ENCODE measurements at regions not wholly inside any gene's neighbourhood (a gene's known extent, or its start where the extent isn't known, plus 50 kb on each side); places are given as distances from the start of the nearest gene placed in this dataset.

DNA sequence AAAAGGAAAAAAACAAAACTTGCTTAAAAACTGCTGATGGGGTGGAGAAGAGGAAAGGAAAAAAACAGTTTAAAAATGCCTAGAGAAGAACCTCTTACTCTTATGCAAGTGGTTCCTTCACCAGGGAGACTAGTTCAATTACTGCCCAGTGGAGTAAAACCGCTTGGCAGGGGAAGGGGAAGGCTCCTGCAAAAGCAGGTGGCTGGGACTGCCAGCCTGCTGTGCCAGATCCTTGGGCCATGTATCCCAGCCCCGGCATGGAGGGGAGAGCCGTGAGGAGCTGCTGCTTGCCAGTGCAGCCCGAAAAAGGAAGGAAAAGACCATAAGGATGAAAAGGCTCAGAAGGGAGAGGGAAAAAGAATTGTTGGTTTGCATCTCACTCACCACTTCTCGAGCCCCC is 123.0 kb downstream of the FSCB start:
- no peaks in the 10 kb centered on the region for H3K9me2 ChIP-seq (replicated peaks; ENCODE audit: control insufficient read depth, low read length)
- no peak overlapping the region for H3K27ac ChIP-seq (ENCODE audit: low read depth, low read length)
- H3F3A ChIP-seq (ENCODE audit: control insufficient read depth, insufficient read depth), result no peaks in the 10 kb centered on the region
- H3K9me3 ChIP-seq (ENCODE audit: control insufficient read depth, insufficient read depth, low read length), result no peaks in the 10 kb centered on the region
- no peak overlapping the region for H3K4me3 ChIP-seq (ENCODE audit: low read length)
- no peaks in the 10 kb centered on the region for H4K20me1 ChIP-seq (ENCODE audit: control insufficient read depth, insufficient read depth, low read depth, low read length)
- TF ChIP-seq, protein P1, sequence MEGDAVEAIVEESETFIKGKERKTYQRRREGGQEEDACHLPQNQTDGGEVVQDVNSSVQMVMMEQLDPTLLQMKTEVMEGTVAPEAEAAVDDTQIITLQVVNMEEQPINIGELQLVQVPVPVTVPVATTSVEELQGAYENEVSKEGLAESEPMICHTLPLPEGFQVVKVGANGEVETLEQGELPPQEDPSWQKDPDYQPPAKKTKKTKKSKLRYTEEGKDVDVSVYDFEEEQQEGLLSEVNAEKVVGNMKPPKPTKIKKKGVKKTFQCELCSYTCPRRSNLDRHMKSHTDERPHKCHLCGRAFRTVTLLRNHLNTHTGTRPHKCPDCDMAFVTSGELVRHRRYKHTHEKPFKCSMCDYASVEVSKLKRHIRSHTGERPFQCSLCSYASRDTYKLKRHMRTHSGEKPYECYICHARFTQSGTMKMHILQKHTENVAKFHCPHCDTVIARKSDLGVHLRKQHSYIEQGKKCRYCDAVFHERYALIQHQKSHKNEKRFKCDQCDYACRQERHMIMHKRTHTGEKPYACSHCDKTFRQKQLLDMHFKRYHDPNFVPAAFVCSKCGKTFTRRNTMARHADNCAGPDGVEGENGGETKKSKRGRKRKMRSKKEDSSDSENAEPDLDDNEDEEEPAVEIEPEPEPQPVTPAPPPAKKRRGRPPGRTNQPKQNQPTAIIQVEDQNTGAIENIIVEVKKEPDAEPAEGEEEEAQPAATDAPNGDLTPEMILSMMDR (IDR thresholded peaks at IDR 0.05; ENCODE audit: low read depth, low read length, poor library complexity, severe bottlenecking), result no peak
- no peak for TF ChIP-seq EZH2phosphoT487 (IDR thresholded peaks at IDR 0.05; ENCODE audit: borderline replicate concordance, low read length)
- H3K79me2 ChIP-seq (ENCODE audit: control insufficient read depth, low read length), result no peaks in the 10 kb centered on the region
- no peaks in the 10 kb centered on the region for H3K4me1 ChIP-seq (ENCODE audit: control insufficient read depth, low read length)
- no peak overlapping the region for H3K4me2 ChIP-seq (ENCODE audit: low read length)
- no peaks in the 10 kb centered on the region for H3K27me3 ChIP-seq (ENCODE audit: control insufficient read depth, low read length)
- no peaks in the 10 kb centered on the region for H3K36me3 ChIP-seq (ENCODE audit: control insufficient read depth, low read length)

DNA sequence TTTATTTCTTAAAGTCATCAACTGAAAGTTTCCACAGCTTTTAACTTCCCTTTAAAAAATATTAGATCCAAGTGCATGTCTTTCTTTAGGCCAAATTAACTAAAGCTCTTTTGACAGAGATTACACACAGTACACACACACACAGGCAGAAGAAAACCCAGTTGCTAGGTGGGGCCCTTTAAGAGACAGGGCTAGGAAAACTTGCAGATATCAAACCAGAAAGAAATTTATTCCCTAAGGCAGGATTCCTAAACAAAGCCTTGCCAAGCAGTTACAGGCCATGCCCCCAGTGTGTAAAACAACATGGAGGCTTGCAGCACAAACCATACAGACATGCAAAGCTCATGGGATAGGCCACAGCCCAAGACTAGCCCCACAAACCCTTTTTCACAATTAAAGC is 123.4 kb downstream of the FSCB start:
- H3K27ac ChIP-seq (ENCODE audit: low read depth, low read length), result no peak overlapping the region

DNA sequence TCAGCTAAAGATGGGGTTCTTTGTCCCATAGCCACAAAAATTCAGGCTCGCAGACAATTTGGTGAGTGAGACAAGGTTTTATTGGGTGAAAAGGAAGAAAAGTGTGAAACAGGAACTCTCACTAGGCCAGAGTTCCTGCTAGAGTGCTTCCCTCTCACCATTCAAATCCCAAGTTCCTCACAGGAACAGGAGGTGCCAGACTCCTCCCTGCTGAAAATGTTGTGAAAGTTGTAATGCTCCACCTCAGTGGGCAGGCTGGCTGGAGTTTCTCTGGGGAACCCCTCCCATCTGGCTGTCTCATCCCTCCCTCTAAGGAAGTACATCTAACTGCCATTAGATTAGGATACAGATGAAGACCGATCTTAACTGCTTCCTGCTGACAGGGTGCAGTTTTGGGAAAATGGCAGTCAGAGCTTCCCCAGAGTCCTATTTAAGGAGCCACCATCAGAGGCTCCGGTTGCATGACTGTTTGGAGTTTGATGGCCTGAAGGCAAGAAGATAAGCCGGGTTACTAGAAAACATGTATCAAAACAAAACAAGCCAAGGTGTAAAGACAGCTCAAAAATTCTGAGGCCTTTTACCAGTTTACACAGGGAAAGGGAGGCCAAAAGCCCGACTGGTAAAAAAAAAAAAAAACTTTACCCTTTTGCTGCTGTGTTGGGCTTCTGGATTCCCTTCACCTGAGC is 127.6 kb downstream of the FSCB start:
- no peaks in the 10 kb centered on the region for H3K79me2 ChIP-seq (ENCODE audit: control insufficient read depth, low read length)
- H3K4me2 ChIP-seq (ENCODE audit: low read length), result no peak overlapping the region
- no peaks in the 10 kb centered on the region for H3K36me3 ChIP-seq (ENCODE audit: control insufficient read depth, low read length)
- peaks cover 8% of the 10 kb centered on the region; the same call in 1 of the 2 replicates for H3K9me3 ChIP-seq (ENCODE audit: control insufficient read depth, insufficient read depth, low read length)
- no peaks in the 10 kb centered on the region for H3F3A ChIP-seq (ENCODE audit: control insufficient read depth, insufficient read depth)
- H3K4me3 ChIP-seq (ENCODE audit: low read length), result no peak overlapping the region
- H3K27me3 ChIP-seq (ENCODE audit: control insufficient read depth, low read length), result no peaks in the 10 kb centered on the region
- no peak overlapping the region for H3K27ac ChIP-seq (ENCODE audit: low read depth, low read length)
- no peaks in the 10 kb centered on the region for H4K20me1 ChIP-seq (ENCODE audit: control insufficient read depth, insufficient read depth, low read depth, low read length)
- no peaks in the 10 kb centered on the region for H3K9me2 ChIP-seq (replicated peaks; ENCODE audit: control insufficient read depth, low read length)
- no peak for TF ChIP-seq EZH2phosphoT487 (IDR thresholded peaks at IDR 0.05; ENCODE audit: borderline replicate concordance, low read length)
- TF ChIP-seq, protein P1 (IDR thresholded peaks at IDR 0.05; ENCODE audit: low read depth, low read length, poor library complexity, severe bottlenecking), result no peak
- no peaks in the 10 kb centered on the region for H3K4me1 ChIP-seq (ENCODE audit: control insufficient read depth, low read length)

More for the DNA sequence above, 123.4 kb downstream of the FSCB start:
- Histone ChIP-seq H3K36me3 (ENCODE audit: control insufficient read depth, low read length) (no peaks in the 10 kb centered on the region), H4K20me1 (ENCODE audit: control insufficient read depth, insufficient read depth, low read depth, low read length) (no peaks in the 10 kb centered on the region), H3K79me2 (ENCODE audit: control insufficient read depth, low read length) (no peaks in the 10 kb centered on the region), H3K4me2 (ENCODE audit: low read length) (no peak overlapping the region), H3K9me3 (ENCODE audit: control insufficient read depth, insufficient read depth, low read length) (no peaks in the 10 kb centered on the region), H3K9me2 (replicated peaks; ENCODE audit: control insufficient read depth, low read length) (no peaks in the 10 kb centered on the region), H3K4me3 (ENCODE audit: low read length) (no peak overlapping the region), H3F3A (ENCODE audit: control insufficient read depth, insufficient read depth) (no peaks in the 10 kb centered on the region), H3K27me3 (ENCODE audit: control insufficient read depth, low read length) (no peaks in the 10 kb centered on the region), H3K4me1 (ENCODE audit: control insufficient read depth, low read length) (no peaks in the 10 kb centered on the region)
- no peak for TF ChIP-seq EZH2phosphoT487 (IDR thresholded peaks at IDR 0.05; ENCODE audit: borderline replicate concordance, low read length)
- TF ChIP-seq, protein P1 (IDR thresholded peaks at IDR 0.05; ENCODE audit: low read depth, low read length, poor library complexity, severe bottlenecking), result no peak
